PC-9 (cell line): ENCODE measurements at regions not wholly inside any gene's neighbourhood (a gene's known extent, or its start where the extent isn't known, plus 50 kb on each side); places are given as distances from the start of the nearest gene placed in this dataset.

Experiments used
- EZH2 ChIP-seq: fragments of 200-600 bp; sonication (generic); IDR thresholded peaks from 2 replicates; pipeline ENCODE4 v1.8.0; 2017; ENCODE audit warnings: antibody characterized with exemption, low read depth
- TF ChIP-seq, protein P1 (sequence below): fragments of 200-600 bp; sonication (generic); conservative IDR thresholded peaks from 2 replicates; pipeline ENCODE4 v1.6.1; 2017; ENCODE audit warnings: mixed run types, antibody characterized with exemption, mild to moderate bottlenecking, moderate library complexity

DNA sequence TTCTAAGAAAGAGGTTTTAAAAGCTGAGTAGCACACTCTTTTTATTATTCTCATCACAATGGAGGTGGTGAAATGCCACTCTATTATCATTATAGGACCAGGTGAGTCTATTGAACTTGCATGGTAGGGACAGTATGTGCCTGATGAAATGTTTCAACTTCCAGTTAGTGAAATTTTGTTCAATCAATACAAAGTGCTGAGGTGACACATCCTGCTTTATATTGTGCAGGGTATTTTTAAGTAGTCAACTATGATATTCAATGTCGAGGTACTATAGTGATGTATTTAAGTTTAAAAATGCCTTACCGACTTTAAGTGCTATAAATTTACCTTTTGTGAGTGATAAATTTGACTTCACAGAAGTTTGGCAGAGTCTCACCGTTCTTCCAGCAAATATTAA, 284.7 kb upstream of the BRINP3 start:
- TF ChIP-seq, protein P1, sequence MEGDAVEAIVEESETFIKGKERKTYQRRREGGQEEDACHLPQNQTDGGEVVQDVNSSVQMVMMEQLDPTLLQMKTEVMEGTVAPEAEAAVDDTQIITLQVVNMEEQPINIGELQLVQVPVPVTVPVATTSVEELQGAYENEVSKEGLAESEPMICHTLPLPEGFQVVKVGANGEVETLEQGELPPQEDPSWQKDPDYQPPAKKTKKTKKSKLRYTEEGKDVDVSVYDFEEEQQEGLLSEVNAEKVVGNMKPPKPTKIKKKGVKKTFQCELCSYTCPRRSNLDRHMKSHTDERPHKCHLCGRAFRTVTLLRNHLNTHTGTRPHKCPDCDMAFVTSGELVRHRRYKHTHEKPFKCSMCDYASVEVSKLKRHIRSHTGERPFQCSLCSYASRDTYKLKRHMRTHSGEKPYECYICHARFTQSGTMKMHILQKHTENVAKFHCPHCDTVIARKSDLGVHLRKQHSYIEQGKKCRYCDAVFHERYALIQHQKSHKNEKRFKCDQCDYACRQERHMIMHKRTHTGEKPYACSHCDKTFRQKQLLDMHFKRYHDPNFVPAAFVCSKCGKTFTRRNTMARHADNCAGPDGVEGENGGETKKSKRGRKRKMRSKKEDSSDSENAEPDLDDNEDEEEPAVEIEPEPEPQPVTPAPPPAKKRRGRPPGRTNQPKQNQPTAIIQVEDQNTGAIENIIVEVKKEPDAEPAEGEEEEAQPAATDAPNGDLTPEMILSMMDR = no peak
- TF ChIP-seq EZH2 = no peak
